HepG2 (cell line): ENCODE measurements at regions not wholly inside any gene's neighbourhood (a gene's known extent, or its start where the extent isn't known, plus 50 kb on each side); places are given as distances from the start of the nearest gene placed in this dataset.

Source experiments
- ATAC-seq: fragments of 200-7000 bp; cut with Tn5 transposase; 3 replicates; pipeline ENCODE4 v1.9.1; 2020; ENCODE audit warnings: mild to moderate bottlenecking, moderate library complexity
- BruUV-seq: library from RNA; stranded (reverse); fragments of 400-500 nt; replicated peaks from 2 replicates; lab custom pipeline; 2021; lab: Mats Ljungman, UMichigan
- CTCF ChIA-PET: fragments of 300-600 bp; formaldehyde crosslinking; extraction: SDS; loops from one replicate; lab custom pipeline; 2021; ENCODE audit warnings: low total read pairs, inconsistent platforms, low intra/inter-chr PET ratio; lab: Yijun Ruan, JAX
- POLR2A ChIA-PET: fragments of 350-600 bp; sonication (Branson Sonifier 250); formaldehyde crosslinking; loops from one replicate; lab custom pipeline; 2020; ENCODE audit warnings: antibody characterized with exemption, inconsistent platforms; lab: Yijun Ruan, JAX
- DNase-seq: peaks from one replicate; pipeline ENCODE4 v3.0.0-alpha.2; 2015; ENCODE audit warnings: low spot score
- FAIRE-seq: peaks from 3 replicates; lab custom pipeline; 2011; peaks lifted over from hg19 to GRCh38; lab: Jason Lieb, UNC
- H2AFZ ChIP-seq: one replicate; pipeline ENCODE4 v1.6.1; 2011; ENCODE audit warnings: low read length, inconsistent platforms
- H3K27ac ChIP-seq: fragments of 300-600 bp; 3 replicates; pipeline ENCODE4 v1.8.0; 2011; ENCODE audit warnings: mixed run types, mild to moderate bottlenecking, mixed read lengths, low read length, inconsistent platforms; ENCODE audit not compliant: insufficient read depth; ENCODE audit errors: extremely low read length
- H3K27me3 ChIP-seq, 2 experiments: fragments of 200-600 bp in 1 of 2; 2 replicates in 1 of 2; 3 replicates in 1 of 2; pipeline versions ENCODE4 v1.6.0 to v1.8.0; 2011; ENCODE audit warnings: low read length in 2 of 2, mild to moderate bottlenecking in 2 of 2, moderate library complexity in 2 of 2, inconsistent platforms in 1 of 2; ENCODE audit not compliant: insufficient read depth in 2 of 2, control insufficient read depth in 1 of 2
- H3K36me3 ChIP-seq, 2 experiments: fragments of 200-600 bp in 1 of 2; replicated peaks in 1 of 2; 2 replicates in 1 of 2; 3 replicates in 1 of 2; pipeline versions ENCODE4 v1.5.1 to v1.8.0; 2011; ENCODE audit warnings: low read length in 2 of 2, inconsistent platforms in 1 of 2; ENCODE audit not compliant: insufficient read depth in 2 of 2, control insufficient read depth in 1 of 2
- H3K4me1 ChIP-seq: 2 replicates; pipeline ENCODE4 v1.5.1; 2012; ENCODE audit warnings: low read length, inconsistent platforms; ENCODE audit not compliant: insufficient read depth
- H3K4me2 ChIP-seq: 2 replicates; pipeline ENCODE4 v1.6.0; 2011; ENCODE audit warnings: low read depth, low read length, inconsistent platforms
- H3K4me3 ChIP-seq, 3 experiments: fragments of 200-600 bp in 1 of 3; sonication (generic), shearing (Covaris generic) in 1 of 3; replicated peaks in 1 of 3; 2 replicates each; pipeline ENCODE4 v1.5.1; 2011 to 2016; ENCODE audit warnings: low read length in 3 of 3, inconsistent platforms in 2 of 3, low read depth in 2 of 3, mild to moderate bottlenecking in 2 of 3, control low read depth in 1 of 3, mixed read lengths in 1 of 3; ENCODE audit not compliant: insufficient read depth in 1 of 3
- H3K79me2 ChIP-seq: one replicate; pipeline ENCODE4 v1.6.1; 2011; ENCODE audit warnings: low read length, inconsistent platforms; ENCODE audit not compliant: insufficient read depth
- H3K9ac ChIP-seq: 2 replicates; pipeline ENCODE4 v1.6.0; 2011; ENCODE audit warnings: mild to moderate bottlenecking, low read depth, low read length, inconsistent platforms; ENCODE audit not compliant: insufficient read depth
- H3K9me3 ChIP-seq: 2 replicates; pipeline ENCODE4 v1.5.1; 2012; ENCODE audit warnings: mild to moderate bottlenecking, low read length
- H4K20me1 ChIP-seq: 2 replicates; pipeline ENCODE4 v1.6.0; 2011; ENCODE audit warnings: inconsistent platforms, mild to moderate bottlenecking, low read length, moderate library complexity; ENCODE audit not compliant: insufficient read depth
- FOXK1 ChIP-seq: sonication (generic); formaldehyde crosslinking; IDR thresholded peaks from 2 replicates; pipeline ENCODE4 v1.4.0; 2020; ENCODE audit warnings: low read depth, missing genetic modification reagents, borderline replicate concordance
- GABPA ChIP-seq, 2 experiments: IDR thresholded peaks; 2 replicates each; pipeline ENCODE4 v1.6.1; 2011 to 2016; ENCODE audit warnings: low read depth in 2 of 2, low read length in 1 of 2, missing biosample characterization in 1 of 2, missing genetic modification characterization in 1 of 2
- GPN1 ChIP-seq: sonication (generic); formaldehyde crosslinking; IDR thresholded peaks from 2 replicates; pipeline ENCODE4 v1.5.1; 2020; ENCODE audit warnings: missing genetic modification reagents, borderline replicate concordance
- KAT8 ChIP-seq: IDR thresholded peaks from 2 replicates; pipeline ENCODE4 v1.6.1; 2016; ENCODE audit warnings: missing genetic modification reagents, missing compliant biosample characterization
- NR2F2 ChIP-seq: IDR thresholded peaks from 2 replicates; pipeline ENCODE4 v1.6.1; 2012; ENCODE audit warnings: low read depth, inconsistent platforms, borderline replicate concordance
- PAX8 ChIP-seq: sonication (generic); formaldehyde crosslinking; IDR thresholded peaks from 2 replicates; pipeline ENCODE4 v1.8.0; 2022; ENCODE audit warnings: mild to moderate bottlenecking, missing genetic modification reagents, borderline replicate concordance
- SALL2 ChIP-seq: sonication (generic); formaldehyde crosslinking; IDR thresholded peaks from 2 replicates; pipeline ENCODE4 v1.8.1; 2023; ENCODE audit warnings: mild to moderate bottlenecking, missing genetic modification reagents, inconsistent platforms
- TBX3 ChIP-seq: fragments of 450-650 bp; IDR thresholded peaks from 2 replicates; pipeline ENCODE4 v1.6.1; 2017; ENCODE audit warnings: antibody characterized with exemption, mild to moderate bottlenecking, inconsistent platforms, borderline replicate concordance
- TMF1 ChIP-seq: sonication (generic); formaldehyde crosslinking; IDR thresholded peaks from 2 replicates; pipeline ENCODE4 v1.8.1; 2022; ENCODE audit warnings: low read depth, missing genetic modification reagents
- ZNF543 ChIP-seq: sonication (generic); formaldehyde crosslinking; IDR thresholded peaks from 2 replicates; pipeline ENCODE4 v1.4.0; 2020; ENCODE audit warnings: mild to moderate bottlenecking, missing genetic modification reagents
- ZNF678 ChIP-seq: sonication (generic); formaldehyde crosslinking; IDR thresholded peaks from 2 replicates; pipeline ENCODE4 v1.4.0; 2020; ENCODE audit warnings: mild to moderate bottlenecking, missing genetic modification reagents
- ZNF713 ChIP-seq: sonication (generic); formaldehyde crosslinking; IDR thresholded peaks from 2 replicates; pipeline ENCODE4 v1.4.0; 2020; ENCODE audit warnings: mild to moderate bottlenecking, missing genetic modification reagents
- ZNF883 ChIP-seq: sonication (generic); formaldehyde crosslinking; IDR thresholded peaks from 2 replicates; pipeline ENCODE4 v1.5.1; 2020; ENCODE audit warnings: mild to moderate bottlenecking, missing genetic modification reagents; ENCODE audit errors: not compliant biosample characterization
- in situ Hi-C: cut with HindIII; loops from 2 replicates; pipeline ENCODE4 v1.10.0; 2017; ENCODE audit warnings: low pct_unique_long_range_greater_than_20kb; ENCODE audit not compliant: extremely low pct_ligation_motif_present
- intact Hi-C: fragments of 100-400 bp; cut with micrococcal nuclease; formaldehyde crosslinking; loops from one replicate; pipeline ENCODE4 v1.10.0; 2022; ENCODE audit not compliant: unreplicated experiment
- TF ChIP-seq, protein P1 (sequence below): sonication (generic); formaldehyde crosslinking; IDR thresholded peaks from 2 replicates; pipeline ENCODE4 v1.4.0; 2020; ENCODE audit warnings: low read depth, missing genetic modification reagents

DNA sequence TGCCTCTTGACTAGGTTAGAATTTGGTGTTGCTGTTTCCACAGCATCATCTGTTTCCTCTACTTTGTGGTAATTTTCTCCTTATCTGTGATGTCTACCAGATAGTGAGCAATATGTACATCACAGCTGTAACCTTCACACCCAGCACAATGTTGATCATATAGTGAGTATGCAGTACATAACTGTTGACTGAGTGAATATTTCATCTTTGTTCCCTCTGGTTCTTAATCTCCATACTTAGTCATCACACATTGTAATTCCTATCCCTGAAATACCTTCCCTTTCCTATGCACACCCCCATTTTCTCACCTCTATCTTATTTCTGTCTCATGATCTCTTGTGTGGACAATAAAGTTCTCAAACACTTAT is 115.9 kb downstream of the KIF4B start (continued):
- TF ChIP-seq ZNF713 (CRISPR knock-in tag) (no peak), TBX3 (no peak), GABPA (IDR thresholded peaks at IDR 0.05; ENCODE audit: low read depth, low read length) (no peak), GABPA (CRISPR knock-in tag; IDR thresholded peaks at IDR 0.05; ENCODE audit: low read depth) (no peak), ZNF883 (CRISPR knock-in tag) (no peak), NR2F2 (no peak), ZNF543 (no peak), SALL2 (no peak)

GRCh38 chr5:155134130-155134529 is 120.6 kb downstream of the KIF4B start:
- no peak for FAIRE-seq
- in situ Hi-C loops: no loop called here

More at GRCh38 chr5:155134130-155134529, 120.6 kb downstream of the KIF4B start:
- H3K79me2 ChIP-seq: no peaks in the 10 kb centered on the region
- H3K9ac ChIP-seq: no peak overlapping the region
- CTCF ChIA-PET: no interaction called here
- intact Hi-C loops: no loop called here
- H3K9me3 ChIP-seq: no peaks in the 10 kb centered on the region
- TF ChIP-seq, protein P1, sequence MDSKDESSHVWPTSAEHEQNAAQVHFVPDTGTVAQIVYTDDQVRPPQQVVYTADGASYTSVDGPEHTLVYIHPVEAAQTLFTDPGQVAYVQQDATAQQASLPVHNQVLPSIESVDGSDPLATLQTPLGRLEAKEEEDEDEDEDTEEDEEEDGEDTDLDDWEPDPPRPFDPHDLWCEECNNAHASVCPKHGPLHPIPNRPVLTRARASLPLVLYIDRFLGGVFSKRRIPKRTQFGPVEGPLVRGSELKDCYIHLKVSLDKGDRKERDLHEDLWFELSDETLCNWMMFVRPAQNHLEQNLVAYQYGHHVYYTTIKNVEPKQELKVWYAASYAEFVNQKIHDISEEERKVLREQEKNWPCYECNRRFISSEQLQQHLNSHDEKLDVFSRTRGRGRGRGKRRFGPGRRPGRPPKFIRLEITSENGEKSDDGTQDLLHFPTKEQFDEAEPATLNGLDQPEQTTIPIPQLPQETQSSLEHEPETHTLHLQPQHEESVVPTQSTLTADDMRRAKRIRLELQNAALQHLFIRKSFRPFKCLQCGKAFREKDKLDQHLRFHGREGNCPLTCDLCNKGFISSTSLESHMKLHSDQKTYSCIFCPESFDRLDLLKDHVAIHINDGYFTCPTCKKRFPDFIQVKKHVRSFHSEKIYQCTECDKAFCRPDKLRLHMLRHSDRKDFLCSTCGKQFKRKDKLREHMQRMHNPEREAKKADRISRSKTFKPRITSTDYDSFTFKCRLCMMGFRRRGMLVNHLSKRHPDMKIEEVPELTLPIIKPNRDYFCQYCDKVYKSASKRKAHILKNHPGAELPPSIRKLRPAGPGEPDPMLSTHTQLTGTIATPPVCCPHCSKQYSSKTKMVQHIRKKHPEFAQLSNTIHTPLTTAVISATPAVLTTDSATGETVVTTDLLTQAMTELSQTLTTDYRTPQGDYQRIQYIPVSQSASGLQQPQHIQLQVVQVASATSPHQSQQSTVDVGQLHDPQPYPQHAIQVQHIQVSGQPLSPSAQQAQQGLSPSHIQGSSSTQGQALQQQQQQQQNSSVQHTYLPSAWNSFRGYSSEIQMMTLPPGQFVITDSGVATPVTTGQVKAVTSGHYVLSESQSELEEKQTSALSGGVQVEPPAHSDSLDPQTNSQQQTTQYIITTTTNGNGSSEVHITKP (CRISPR knock-in tag): no peak
- no peak for TF ChIP-seq FOXK1 (CRISPR knock-in tag)
- no peak for TF ChIP-seq ZNF678
- no peak for TF ChIP-seq PAX8 (CRISPR knock-in tag)
- no peak for TF ChIP-seq KAT8 (CRISPR knock-in tag)
- TF ChIP-seq GPN1 (CRISPR knock-in tag): no peak
- no peak for TF ChIP-seq TMF1 (CRISPR knock-in tag)
- BruUV-seq: no TSS peak
- no peak overlapping the region for H3K4me2 ChIP-seq
- no peak overlapping the region for H3K4me3 ChIP-seq
- H3K4me1 ChIP-seq: no peaks in the 10 kb centered on the region
- DNase-seq: no peak
- no peak overlapping the region for H3K27ac ChIP-seq
- H3K36me3 ChIP-seq: no peaks in the 10 kb centered on the region
- H2AFZ ChIP-seq: no peak overlapping the region
- H4K20me1 ChIP-seq: no peaks in the 10 kb centered on the region
- POLR2A ChIA-PET: no interaction called here
- no peak for ATAC-seq
- H3K27me3 ChIP-seq: no peaks in the 10 kb centered on the region
